ENCODE measurements at regions not wholly inside any gene's neighbourhood (a gene's known extent, or its start where the extent isn't known, plus 50 kb on each side); places are given as distances from the start of the nearest gene placed in this dataset.
"Not testable (repeated sequence)": the region's sequence is repeated elsewhere in the genome, so short reads cannot be mapped to it uniquely, and the experiment has no call there.

- Histone ChIP-seq H2AFZ (ENCODE audit: low read depth, low read length) (no peak overlapping the region), H3K4me1 (ENCODE audit: insufficient read depth, low read length) (no peaks in the 10 kb centered on the region), H3K4me3 (ENCODE audit: low read length) (no peak overlapping the region), H3K36me3 (ENCODE audit: insufficient read depth, low read length) (no peaks in the 10 kb centered on the region), H3K27me3 (ENCODE audit: insufficient read depth, low read length) (no peaks in the 10 kb centered on the region), H3K9me3 (ENCODE audit: low read length) (no peaks in the 10 kb centered on the region)
Observed at GRCh38 chr5:152084476-152084875, 159.8 kb upstream of the GLRA1 start.

GRCh38 chr5:152083231-152083630 lies 158.6 kb upstream of the GLRA1 start:
- no peak overlapping the region for H3K4me3 ChIP-seq (ENCODE audit: low read length)
- no peak overlapping the region for H2AFZ ChIP-seq (ENCODE audit: low read depth, low read length)

GRCh38 chr5:152072091-152072490 lies 147.4 kb upstream of the GLRA1 start:
- Histone ChIP-seq H3K36me3 (ENCODE audit: insufficient read depth, low read length) (no peaks in the 10 kb centered on the region), H3K4me3 (ENCODE audit: low read length) (no peak overlapping the region), H3K27me3 (ENCODE audit: insufficient read depth, low read length) (no peaks in the 10 kb centered on the region), H3K4me1 (ENCODE audit: insufficient read depth, low read length) (peaks cover 5% of the 10 kb centered on the region), H3K9me3 (ENCODE audit: low read length) (no peaks in the 10 kb centered on the region), H2AFZ (ENCODE audit: low read depth, low read length) (no peak overlapping the region)

More at GRCh38 chr5:152083231-152083630, 158.6 kb upstream of the GLRA1 start:
- H3K27me3 ChIP-seq (ENCODE audit: insufficient read depth, low read length), result no peaks in the 10 kb centered on the region
- H3K4me1 ChIP-seq (ENCODE audit: insufficient read depth, low read length), result no peaks in the 10 kb centered on the region
- no peaks in the 10 kb centered on the region for H3K36me3 ChIP-seq (ENCODE audit: insufficient read depth, low read length)
- H3K9me3 ChIP-seq (ENCODE audit: low read length), result no peaks in the 10 kb centered on the region

GRCh38 chr5:152070591-152070990 lies 145.9 kb upstream of the GLRA1 start:
- Histone ChIP-seq H3K4me1 (ENCODE audit: insufficient read depth, low read length) (peaks cover 5% of the 10 kb centered on the region), H3K27me3 (ENCODE audit: insufficient read depth, low read length) (no peaks in the 10 kb centered on the region), H3K9me3 (ENCODE audit: low read length) (no peaks in the 10 kb centered on the region), H2AFZ (ENCODE audit: low read depth, low read length) (no peak overlapping the region), H3K4me3 (ENCODE audit: low read length) (no peak overlapping the region), H3K36me3 (ENCODE audit: insufficient read depth, low read length) (no peaks in the 10 kb centered on the region)

DNA sequence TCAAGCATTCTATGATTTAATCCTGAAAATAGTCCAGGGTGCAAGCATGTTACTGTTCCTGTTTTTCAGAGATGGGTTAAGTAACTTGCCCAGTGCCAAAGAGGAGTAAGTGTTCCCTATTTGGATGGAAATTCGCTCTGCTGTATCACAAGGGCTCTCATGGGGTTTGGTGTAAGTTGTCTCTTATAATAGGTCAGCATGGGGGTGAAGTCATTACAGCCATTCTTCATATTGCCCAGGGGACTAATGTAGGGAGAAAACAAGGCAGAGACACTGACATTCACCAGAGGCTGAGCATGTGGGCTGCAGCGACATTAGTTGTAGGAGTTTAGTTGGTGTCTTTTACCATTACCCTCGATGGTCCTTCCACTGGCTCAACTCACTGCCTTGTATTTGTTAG lies 142.1 kb upstream of the GLRA1 start:
- Histone ChIP-seq H3K4me3 (ENCODE audit: low read length) (no peak overlapping the region), H2AFZ (ENCODE audit: low read depth, low read length) (no peak overlapping the region), H3K27me3 (ENCODE audit: insufficient read depth, low read length) (no peaks in the 10 kb centered on the region), H3K36me3 (ENCODE audit: insufficient read depth, low read length) (no peaks in the 10 kb centered on the region), H3K4me1 (ENCODE audit: insufficient read depth, low read length) (no peaks in the 10 kb centered on the region), H3K9me3 (ENCODE audit: low read length) (no peaks in the 10 kb centered on the region)

DNA sequence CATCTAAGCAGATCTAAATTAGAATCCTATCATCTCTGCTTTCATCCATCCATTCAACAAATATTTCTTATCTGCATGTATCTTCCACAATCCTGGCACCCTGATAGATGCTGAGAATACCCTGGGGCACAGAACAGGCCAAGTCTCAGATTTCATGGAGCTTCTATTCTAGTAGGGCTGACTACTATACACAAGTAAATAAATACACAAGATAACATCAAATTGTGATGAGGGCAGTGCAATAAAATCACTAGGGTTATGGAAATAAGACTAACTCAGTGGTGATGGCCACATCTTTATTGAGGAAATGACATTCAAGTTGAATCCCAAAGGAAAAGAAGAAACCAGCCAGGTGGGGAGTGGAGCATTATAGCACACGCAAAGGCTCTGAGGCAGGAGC lies 138.4 kb upstream of the GLRA1 start:
- no peaks in the 10 kb centered on the region for H3K27me3 ChIP-seq (ENCODE audit: insufficient read depth, low read length)
- H2AFZ ChIP-seq (ENCODE audit: low read depth, low read length), result no peak overlapping the region
- H3K4me3 ChIP-seq (ENCODE audit: low read length), result no peak overlapping the region
- H3K9me3 ChIP-seq (ENCODE audit: low read length), result no peaks in the 10 kb centered on the region
- no peaks in the 10 kb centered on the region for H3K4me1 ChIP-seq (ENCODE audit: insufficient read depth, low read length)
- no peaks in the 10 kb centered on the region for H3K36me3 ChIP-seq (ENCODE audit: insufficient read depth, low read length)

GRCh38 chr5:152061095-152061494 lies 136.4 kb upstream of the GLRA1 start:
- Histone ChIP-seq H3K36me3 (ENCODE audit: insufficient read depth, low read length) (no peaks in the 10 kb centered on the region), H3K4me3 (ENCODE audit: low read length) (no peak overlapping the region), H2AFZ (ENCODE audit: low read depth, low read length) (no peak overlapping the region), H3K4me1 (ENCODE audit: insufficient read depth, low read length) (no peaks in the 10 kb centered on the region), H3K27me3 (ENCODE audit: insufficient read depth, low read length) (no peaks in the 10 kb centered on the region), H3K9me3 (ENCODE audit: low read length) (no peaks in the 10 kb centered on the region)

- Histone ChIP-seq H2AFZ (ENCODE audit: low read depth, low read length) (no peak overlapping the region), H3K4me1 (ENCODE audit: insufficient read depth, low read length) (no peaks in the 10 kb centered on the region), H3K36me3 (ENCODE audit: insufficient read depth, low read length) (no peaks in the 10 kb centered on the region), H3K4me3 (ENCODE audit: low read length) (no peak overlapping the region), H3K27me3 (ENCODE audit: insufficient read depth, low read length) (no peaks in the 10 kb centered on the region), H3K9me3 (ENCODE audit: low read length) (no peaks in the 10 kb centered on the region)
Observed at GRCh38 chr5:152058267-152058666, 133.6 kb upstream of the GLRA1 start.

DNA sequence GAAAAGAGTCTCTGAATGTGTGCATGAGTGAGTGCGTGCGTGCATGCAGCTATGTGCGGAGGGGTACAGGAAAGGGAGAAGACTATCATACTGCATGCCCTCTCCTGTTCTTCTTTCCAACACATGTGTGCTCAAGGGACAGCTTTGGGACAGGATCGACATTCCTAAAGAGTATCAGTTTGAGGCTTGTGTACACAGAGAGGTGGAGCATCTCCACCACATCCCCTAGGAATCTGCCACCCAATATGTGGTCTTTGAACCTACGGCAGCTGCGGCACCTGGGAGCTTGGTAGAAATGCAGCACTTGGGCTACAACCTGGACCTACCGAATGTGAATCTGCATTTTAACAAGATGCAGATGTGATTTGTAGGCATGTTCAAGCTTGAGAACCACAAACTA lies 132.3 kb upstream of the GLRA1 start:
- Histone ChIP-seq H3K4me1 (ENCODE audit: insufficient read depth, low read length) (no peaks in the 10 kb centered on the region), H3K9me3 (ENCODE audit: low read length) (no peaks in the 10 kb centered on the region), H2AFZ (ENCODE audit: low read depth, low read length) (no peak overlapping the region)

GRCh38 chr5:152052470-152052869 lies 127.8 kb upstream of the GLRA1 start:
- Histone ChIP-seq H3K27me3 (ENCODE audit: insufficient read depth, low read length) (no peaks in the 10 kb centered on the region), H3K4me3 (ENCODE audit: low read length) (no peak overlapping the region), H3K9me3 (ENCODE audit: low read length) (no peaks in the 10 kb centered on the region), H3K4me1 (ENCODE audit: insufficient read depth, low read length) (no peaks in the 10 kb centered on the region), H2AFZ (ENCODE audit: low read depth, low read length) (no peak overlapping the region), H3K36me3 (ENCODE audit: insufficient read depth, low read length) (no peaks in the 10 kb centered on the region)

More for the DNA sequence above, 132.3 kb upstream of the GLRA1 start:
- Histone ChIP-seq H3K4me3 (ENCODE audit: low read length) (no peak overlapping the region), H3K27me3 (ENCODE audit: insufficient read depth, low read length) (no peaks in the 10 kb centered on the region), H3K36me3 (ENCODE audit: insufficient read depth, low read length) (no peaks in the 10 kb centered on the region)

DNA sequence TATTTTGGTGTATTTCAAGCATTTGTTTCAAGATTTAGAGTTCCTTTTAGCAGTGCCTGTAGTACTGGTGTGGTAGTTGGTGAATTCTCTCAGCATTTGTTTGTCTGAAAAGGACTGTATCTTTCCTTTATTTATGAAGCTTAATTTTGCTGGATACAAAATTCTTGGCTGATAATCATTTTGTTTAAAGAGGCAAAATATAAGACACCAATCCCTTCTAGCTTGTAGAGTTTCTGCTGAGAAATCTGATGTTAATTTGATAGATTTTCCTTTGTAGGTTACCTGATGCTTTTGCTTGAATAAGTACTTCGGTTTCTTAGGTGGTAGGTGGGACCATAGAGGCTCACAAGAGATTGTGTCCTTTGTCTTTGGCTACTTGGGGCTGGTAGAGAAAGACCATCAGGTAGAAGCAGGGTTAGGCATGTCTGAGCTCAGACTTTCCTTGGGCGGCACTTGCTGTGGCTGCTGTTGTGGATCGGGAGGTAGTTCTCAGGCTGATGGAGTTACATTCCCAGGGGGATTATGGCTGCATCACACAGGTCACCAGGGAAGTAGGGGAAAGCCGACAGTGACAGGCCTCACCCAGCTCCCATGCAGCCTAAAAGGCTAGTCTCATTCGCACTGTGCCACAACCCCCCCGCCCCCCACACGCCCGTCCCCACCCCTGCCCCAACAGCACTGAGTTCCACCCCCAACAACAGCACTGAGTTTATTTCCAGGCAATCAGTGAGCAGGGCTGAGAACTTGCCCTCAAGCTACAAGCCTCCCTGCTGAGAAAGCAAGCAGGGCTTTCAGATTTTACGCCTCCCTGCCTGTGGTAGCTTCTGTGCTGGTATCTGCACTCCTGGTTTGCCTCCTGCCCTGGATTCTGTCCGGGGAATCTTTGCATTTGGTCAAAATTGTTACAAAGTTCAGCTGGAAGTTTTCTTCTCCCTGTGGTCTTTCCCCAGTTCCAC lies 127.1 kb upstream of the GLRA1 start:
- Histone ChIP-seq H2AFZ (ENCODE audit: low read depth, low read length) (no peak overlapping the region), H3K27me3 (ENCODE audit: insufficient read depth, low read length) (no peaks in the 10 kb centered on the region), H3K4me1 (ENCODE audit: insufficient read depth, low read length) (no peaks in the 10 kb centered on the region), H3K4me3 (ENCODE audit: low read length) (no peak overlapping the region), H3K9me3 (ENCODE audit: low read length) (no peaks in the 10 kb centered on the region), H3K36me3 (ENCODE audit: insufficient read depth, low read length) (no peaks in the 10 kb centered on the region)

DNA sequence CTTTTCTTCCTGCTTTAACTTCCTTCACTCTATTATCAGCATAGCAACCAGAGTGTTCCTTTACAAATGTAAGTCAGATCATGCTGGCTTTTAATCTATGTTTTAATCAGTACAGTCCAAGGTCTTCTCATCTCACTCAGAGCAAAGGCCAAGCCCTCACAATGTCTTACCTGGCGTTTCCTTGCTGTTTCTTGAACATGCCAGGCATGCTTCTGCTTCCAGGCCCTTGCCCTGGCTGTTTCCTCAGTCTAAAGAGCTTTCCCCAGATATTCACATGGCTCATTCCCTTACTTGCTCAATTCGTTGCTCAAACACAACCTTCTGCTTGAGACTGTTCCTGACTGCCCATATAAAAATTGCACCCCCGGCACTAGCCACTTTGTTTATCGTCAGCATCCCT lies 121.7 kb upstream of the GLRA1 start:
- Histone ChIP-seq H3K9me3 (ENCODE audit: low read length) (no peaks in the 10 kb centered on the region), H3K36me3 (ENCODE audit: insufficient read depth, low read length) (no peaks in the 10 kb centered on the region), H2AFZ (ENCODE audit: low read depth, low read length) (no peak overlapping the region), H3K4me3 (ENCODE audit: low read length) (no peak overlapping the region), H3K4me1 (ENCODE audit: insufficient read depth, low read length) (no peaks in the 10 kb centered on the region), H3K27me3 (ENCODE audit: insufficient read depth, low read length) (no peaks in the 10 kb centered on the region)

- not testable (repeated sequence) for H2AFZ ChIP-seq (ENCODE audit: low read depth, low read length); H3K27me3 ChIP-seq (ENCODE audit: insufficient read depth, low read length); H3K4me1 ChIP-seq (ENCODE audit: insufficient read depth, low read length); H3K9me3 ChIP-seq (ENCODE audit: low read length); H3K4me3 ChIP-seq (ENCODE audit: low read length); H3K36me3 ChIP-seq (ENCODE audit: insufficient read depth, low read length)
Observed at GRCh38 chr5:152038856-152039255, 114.2 kb upstream of the GLRA1 start.
